ENCODE measurements at regions not wholly inside any gene's neighbourhood (a gene's known extent, or its start where the extent isn't known, plus 50 kb on each side); places are given as distances from the start of the nearest gene placed in this dataset.

DNA sequence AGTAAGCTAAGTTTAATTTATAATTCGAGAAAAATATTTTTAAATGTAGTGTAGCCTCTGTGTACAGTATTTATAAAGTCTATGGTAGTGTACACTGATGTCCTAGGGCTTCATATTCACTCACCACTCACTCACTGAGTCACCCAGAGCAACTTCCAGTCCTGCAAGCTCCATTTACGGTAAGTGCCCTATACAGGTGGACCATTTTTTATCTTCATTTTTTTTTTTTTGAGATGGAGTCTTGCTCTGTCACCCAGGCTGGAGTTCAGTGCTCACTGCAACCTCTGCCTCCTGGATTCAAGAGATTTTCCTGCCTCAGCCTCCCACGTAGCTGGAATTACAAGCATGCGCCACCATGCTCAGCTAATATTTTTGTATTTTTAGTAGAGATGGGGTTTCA, 104.2 kb downstream of the PDCL3 start:
- intact Hi-C loops (cut with micrococcal nuclease; ENCODE audit: unreplicated experiment) = no loop called here
- DNase-seq = no peak
- Mint-ChIP-seq H3K27me3 (ENCODE audit: unreplicated experiment) (peaks cover 14% of the 10 kb centered on the region), H3K4me1 (ENCODE audit: low read depth, unreplicated experiment) (peaks cover 11% of the 10 kb centered on the region), H3K27ac (ENCODE audit: unreplicated experiment) (no peak overlapping the region), H3K36me3 (ENCODE audit: insufficient read depth, unreplicated experiment) (no peaks in the 10 kb centered on the region), H3K4me3 (ENCODE audit: low read depth, unreplicated experiment) (no peak overlapping the region), H3K9me3 (ENCODE audit: low read depth, unreplicated experiment) (no peaks in the 10 kb centered on the region)
- CTCF ChIA-PET = interaction anchor here (0.7 kb wide), 1 partner anchor 304 kb away, joined by 5 read pairs; no protein-coding TSS in a partner anchor
- TF ChIP-seq CTCF (IDR thresholded peaks at IDR 0.05; ENCODE audit: unreplicated experiment) = no peak
- BruUV-seq (replicated peaks) = no TSS peak

GRCh38 chr2:100667801-100668200, 105.0 kb downstream of the PDCL3 start:
- Mint-ChIP-seq H3K27ac (ENCODE audit: unreplicated experiment) (no peak overlapping the region), H3K4me3 (ENCODE audit: low read depth, unreplicated experiment) (no peak overlapping the region), H3K4me1 (ENCODE audit: low read depth, unreplicated experiment) (peaks cover 11% of the 10 kb centered on the region), H3K27me3 (ENCODE audit: unreplicated experiment) (peaks cover 14% of the 10 kb centered on the region), H3K36me3 (ENCODE audit: insufficient read depth, unreplicated experiment) (no peaks in the 10 kb centered on the region), H3K9me3 (ENCODE audit: low read depth, unreplicated experiment) (no peaks in the 10 kb centered on the region)
- intact Hi-C loops (cut with micrococcal nuclease; ENCODE audit: unreplicated experiment) = no loop called here
- CTCF ChIA-PET = interaction anchor here (0.7 kb wide), 1 partner anchor 303 kb away, joined by 5 read pairs; no protein-coding TSS in a partner anchor
- no peak for TF ChIP-seq CTCF (IDR thresholded peaks at IDR 0.05; ENCODE audit: unreplicated experiment)
- BruUV-seq (replicated peaks) = no TSS peak
- no peak for DNase-seq

GRCh38 chr2:100670232-100670631, 107.4 kb downstream of the PDCL3 start:
- no peak overlapping the region for H3K27ac Mint-ChIP-seq (ENCODE audit: unreplicated experiment)
- peaks cover 14% of the 10 kb centered on the region for H3K27me3 Mint-ChIP-seq (ENCODE audit: unreplicated experiment)

GRCh38 chr2:100673115-100673514, 110.3 kb downstream of the PDCL3 start:
- H3K36me3 Mint-ChIP-seq (ENCODE audit: insufficient read depth, unreplicated experiment) = no peaks in the 10 kb centered on the region
- peaks cover 8% of the 10 kb centered on the region for H3K27me3 Mint-ChIP-seq (ENCODE audit: unreplicated experiment)
- CTCF ChIA-PET = no interaction called here
- TF ChIP-seq CTCF (IDR thresholded peaks at IDR 0.05; ENCODE audit: unreplicated experiment) = no peak
- no peaks in the 10 kb centered on the region for H3K9me3 Mint-ChIP-seq (ENCODE audit: low read depth, unreplicated experiment)
- intact Hi-C loops (cut with micrococcal nuclease; ENCODE audit: unreplicated experiment) = no loop called here
- H3K4me3 Mint-ChIP-seq (ENCODE audit: low read depth, unreplicated experiment) = no peak overlapping the region
- H3K4me1 Mint-ChIP-seq (ENCODE audit: low read depth, unreplicated experiment) = peaks cover 11% of the 10 kb centered on the region
- DNase-seq = no peak
- BruUV-seq (replicated peaks) = no TSS peak
- H3K27ac Mint-ChIP-seq (ENCODE audit: unreplicated experiment) = no peak overlapping the region

More at GRCh38 chr2:100670232-100670631, 107.4 kb downstream of the PDCL3 start:
- intact Hi-C loops (cut with micrococcal nuclease; ENCODE audit: unreplicated experiment) = loop anchor here (2.0 kb wide), 1 partner anchor 149 kb away; no protein-coding TSS in a partner anchor
- CTCF ChIA-PET = no interaction called here
- H3K9me3 Mint-ChIP-seq (ENCODE audit: low read depth, unreplicated experiment) = no peaks in the 10 kb centered on the region
- H3K36me3 Mint-ChIP-seq (ENCODE audit: insufficient read depth, unreplicated experiment) = no peaks in the 10 kb centered on the region
- peak; percentile 54 for DNase-seq
- peaks cover 11% of the 10 kb centered on the region for H3K4me1 Mint-ChIP-seq (ENCODE audit: low read depth, unreplicated experiment)
- no peak overlapping the region for H3K4me3 Mint-ChIP-seq (ENCODE audit: low read depth, unreplicated experiment)
- TF ChIP-seq CTCF (IDR thresholded peaks at IDR 0.05; ENCODE audit: unreplicated experiment) = peak; percentile 62
- BruUV-seq (replicated peaks) = no TSS peak
